ENCODE measurements at regions not wholly inside any gene's neighbourhood (a gene's known extent, or its start where the extent isn't known, plus 50 kb on each side); places are given as distances from the start of the nearest gene placed in this dataset.

DNA sequence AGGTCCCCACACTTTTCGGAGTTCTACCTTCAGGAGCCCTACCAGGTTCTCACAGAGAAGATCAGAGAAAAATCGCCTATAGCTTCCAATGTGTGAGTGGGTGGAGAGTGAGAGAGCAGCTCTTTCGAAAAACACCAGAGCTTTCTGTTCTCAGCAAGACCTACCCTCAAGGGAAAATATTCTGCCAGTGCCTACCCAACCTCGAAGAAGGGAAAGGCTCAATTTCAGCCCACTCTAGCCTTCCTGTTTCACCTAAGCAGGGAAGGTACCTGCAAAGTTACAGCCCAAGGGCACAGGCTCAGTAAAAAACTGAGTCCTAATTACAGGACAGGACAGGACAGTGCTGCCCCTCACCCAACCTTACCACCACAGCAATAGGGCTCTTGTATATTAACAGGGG is 104.0 kb upstream of the WDR17 start:
- TF ChIP-seq POLR2A (IDR thresholded peaks at IDR 0.05; ENCODE audit: low read depth, low read length) (no peak), POLR2AphosphoS5 (IDR thresholded peaks at IDR 0.05; ENCODE audit: low read depth, low read length) (no peak), TAF1 (IDR thresholded peaks at IDR 0.05; ENCODE audit: borderline replicate concordance, low read depth, low read length) (no peak)
